CD4-positive, alpha-beta T cell treated with Interferon gamma for 1 hour (primary cell): ENCODE measurements at regions not wholly inside any gene's neighbourhood (a gene's known extent, or its start where the extent isn't known, plus 50 kb on each side); places are given as distances from the start of the nearest gene placed in this dataset.

ENCODE experiments used
- DNase-seq: peaks from one replicate; pipeline ENCODE4 v3.0.0-alpha.2; 2020

DNA sequence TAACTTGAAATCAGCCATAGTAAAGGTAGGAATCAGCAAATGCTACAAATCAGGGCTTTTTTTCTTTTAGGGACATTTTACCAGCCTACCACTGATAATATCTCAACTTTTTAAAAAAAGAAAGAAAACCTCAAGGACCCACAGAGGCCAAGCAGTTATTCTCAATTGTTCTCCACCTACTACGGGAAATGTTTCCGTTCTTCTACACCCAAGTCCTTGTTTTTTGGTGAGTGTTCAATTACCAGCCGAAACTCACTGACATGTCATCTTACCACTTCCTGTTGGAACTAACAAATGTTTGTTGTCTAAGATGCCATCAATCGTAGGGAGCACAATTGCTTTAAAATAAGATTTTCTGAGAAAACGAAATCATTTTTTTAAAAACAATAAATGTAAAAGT is 50.2 kb upstream of the CDK1 start:
- no peak for DNase-seq

DNA sequence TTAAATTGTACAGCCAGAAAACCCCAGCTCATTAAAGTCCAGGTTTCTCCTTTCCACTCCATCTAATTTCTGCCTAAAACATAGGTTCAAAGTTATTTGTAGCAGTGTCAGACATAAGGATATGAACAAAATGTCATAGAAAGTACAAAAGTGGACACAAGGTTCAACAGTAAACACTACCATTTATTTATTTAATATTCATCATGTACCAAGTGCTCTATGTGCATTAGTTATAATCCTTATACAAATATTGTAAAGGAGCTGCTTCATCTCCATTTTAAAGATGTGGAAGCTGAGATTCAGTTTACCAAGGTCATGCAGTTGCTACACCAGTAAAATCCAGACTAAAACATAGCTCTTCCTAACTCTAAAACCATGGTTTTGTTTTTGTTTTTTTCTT is 52.0 kb upstream of the CDK1 start:
- no peak for DNase-seq

DNA sequence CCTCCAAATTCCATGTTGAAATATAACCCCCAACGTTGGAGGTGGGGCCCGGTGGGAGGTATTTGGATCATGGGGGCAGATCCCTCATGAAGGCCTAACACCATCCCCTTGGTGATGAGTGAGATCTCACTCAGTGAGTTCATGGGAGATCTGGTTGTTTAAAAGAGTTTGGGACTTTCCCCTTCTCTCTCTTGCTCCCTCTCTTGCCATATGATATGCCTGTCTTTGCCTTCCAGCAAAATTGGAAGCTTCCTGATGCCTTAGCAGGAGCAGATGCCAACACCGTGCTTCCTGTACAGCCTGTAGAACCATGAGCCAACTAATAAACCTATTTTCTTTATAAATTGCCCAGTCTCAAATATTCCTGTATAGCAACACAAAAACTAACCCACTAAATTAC is 55.7 kb upstream of the CDK1 start:
- DNase-seq: no peak

DNA sequence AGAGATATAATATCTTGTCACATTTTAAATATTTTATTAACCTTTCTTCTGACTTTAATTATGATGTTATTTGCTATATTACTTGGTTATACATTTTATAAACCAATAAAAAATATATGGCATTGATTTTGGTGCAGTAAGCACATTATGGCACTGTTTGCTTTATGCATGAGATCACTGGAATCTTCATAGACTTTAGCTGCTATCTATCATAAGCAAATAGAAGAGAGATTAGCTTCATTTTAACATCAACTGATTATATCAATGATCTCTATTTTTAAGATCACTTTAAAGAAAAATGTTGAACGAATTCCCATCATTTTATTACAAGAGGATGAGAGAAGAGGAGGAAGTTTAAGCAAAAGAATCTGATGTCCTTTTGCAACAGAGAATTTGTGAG is 58.6 kb upstream of the CDK1 start:
- DNase-seq: no peak

DNA sequence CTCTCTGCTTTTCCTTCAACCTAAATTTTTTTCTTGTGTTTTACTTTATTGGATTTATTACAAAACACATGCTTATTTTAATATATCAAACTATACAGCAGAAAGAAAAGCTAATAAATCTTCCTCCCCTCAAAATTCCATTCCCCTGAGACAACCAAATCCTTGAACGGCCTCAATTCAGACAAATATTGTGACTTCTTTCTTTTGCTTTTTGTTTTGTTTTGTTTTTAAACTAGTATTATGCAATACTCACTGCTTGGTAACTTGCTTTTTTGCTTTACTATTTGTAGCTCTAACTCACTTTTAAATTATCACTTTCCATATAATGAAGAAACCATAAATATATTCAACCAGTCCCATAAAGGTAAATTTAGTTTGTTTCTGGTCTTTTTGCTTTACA is 59.4 kb upstream of the CDK1 start:
- DNase-seq: no peak

- DNase-seq: no peak
Measured at GRCh38 chr10:60717852-60718251, 60.4 kb upstream of the CDK1 start.

- no peak for DNase-seq
Measured at GRCh38 chr10:60714233-60714632, 64.0 kb upstream of the CDK1 start.

DNA sequence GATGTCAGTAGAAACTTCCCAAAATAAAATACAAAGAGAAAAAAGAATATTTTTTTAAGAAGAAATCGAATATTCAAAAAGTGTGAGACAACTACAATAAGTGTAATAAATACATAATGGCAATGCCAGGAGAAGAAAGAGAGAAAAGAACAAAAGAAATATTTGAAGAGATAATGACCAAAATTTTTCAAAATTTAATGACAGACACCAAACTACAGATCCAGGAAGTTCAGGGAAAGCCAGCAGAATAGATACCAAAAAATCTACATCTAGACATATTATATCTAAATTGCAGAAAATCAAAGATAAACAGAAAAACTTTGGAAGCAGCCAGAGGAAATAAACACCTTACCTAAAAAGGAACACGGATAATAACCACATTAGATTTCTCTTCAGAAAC is 66.8 kb upstream of the CDK1 start:
- no peak for DNase-seq

DNA sequence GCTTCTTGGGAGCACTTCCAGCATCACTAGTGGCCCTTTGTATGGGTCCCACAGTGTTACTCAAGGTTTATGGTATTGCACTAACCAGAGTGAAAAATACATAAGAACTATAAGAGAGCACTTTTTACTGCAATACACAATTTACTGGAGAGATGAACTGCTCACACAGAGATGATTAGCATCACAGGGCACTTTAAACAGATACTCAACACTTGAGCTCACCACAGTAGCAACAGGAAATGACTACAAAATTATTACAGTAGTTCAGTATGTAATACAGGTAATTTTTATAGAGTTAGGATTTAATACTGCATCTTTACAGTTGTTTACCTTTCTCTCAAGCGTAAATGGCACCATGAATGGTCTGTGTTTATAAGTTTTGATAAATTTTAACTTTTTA is 68.2 kb upstream of the CDK1 start:
- DNase-seq: no peak

DNA sequence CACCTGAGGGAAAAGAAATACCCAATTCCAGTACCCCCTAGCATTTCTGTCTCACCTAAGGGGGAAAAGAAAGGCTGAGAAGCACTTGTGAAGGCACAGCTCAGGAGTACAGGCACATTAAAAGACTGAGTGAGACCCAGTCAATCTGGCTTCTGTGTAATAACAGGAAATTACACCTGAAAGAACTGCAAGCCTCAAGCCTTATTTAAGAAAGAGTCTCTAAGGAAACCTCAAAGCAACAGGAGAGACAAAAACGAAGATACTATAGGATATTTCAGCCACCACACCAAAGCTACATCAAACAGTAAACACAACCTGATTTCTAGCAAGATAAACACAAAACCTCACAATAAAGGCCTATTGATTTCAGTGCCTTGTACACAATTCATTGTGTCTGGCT is 69.6 kb upstream of the CDK1 start:
- no peak for DNase-seq

- no peak for DNase-seq
Measured at GRCh38 chr10:60707841-60708240, 70.4 kb upstream of the CDK1 start.

GRCh38 chr10:60706146-60706545 is 72.1 kb upstream of the CDK1 start:
- DNase-seq: no peak

GRCh38 chr10:60705376-60705775 is 72.9 kb upstream of the CDK1 start:
- DNase-seq: no peak

DNA sequence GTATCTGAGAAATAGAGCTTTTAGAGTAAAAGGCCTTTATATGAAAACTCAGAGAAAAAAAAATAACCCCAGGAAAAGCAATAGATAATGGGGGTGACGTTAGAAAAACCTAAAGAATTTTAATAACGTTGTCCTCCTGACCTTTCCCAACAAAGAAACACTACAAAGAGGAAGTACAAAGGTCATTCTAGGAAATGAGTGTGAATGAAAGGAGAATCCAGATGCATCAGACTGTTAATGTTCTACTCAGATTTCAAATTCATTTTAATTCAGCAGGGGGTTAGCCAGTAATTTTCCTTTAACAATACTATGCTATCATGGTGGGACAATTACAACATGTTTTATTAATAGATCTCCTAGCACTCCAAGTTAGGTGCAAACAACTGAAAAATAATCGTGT is 73.8 kb upstream of the CDK1 start:
- DNase-seq: no peak

GRCh38 chr10:60703266-60704041 is 74.8 kb upstream of the CDK1 start:
- DNase-seq: no peak

DNA sequence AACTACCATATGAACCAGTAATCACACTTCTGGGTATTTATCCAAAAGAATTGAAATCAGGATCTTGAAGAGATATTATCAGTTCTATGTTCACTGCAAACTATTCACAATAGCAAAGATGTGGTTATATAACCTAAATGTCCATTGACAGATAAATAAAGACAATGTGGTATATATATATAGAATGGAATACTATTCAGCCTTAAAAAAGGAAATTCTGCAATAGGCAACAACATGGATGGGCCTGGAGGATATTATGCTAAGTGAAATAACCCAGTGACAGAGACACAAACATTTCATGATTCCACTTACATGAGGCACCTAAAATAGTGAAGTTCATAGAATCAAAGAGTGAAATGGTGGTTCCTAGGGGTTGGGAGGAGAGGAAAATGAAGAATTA is 90.6 kb upstream of the CDK1 start:
- no peak for DNase-seq

DNA sequence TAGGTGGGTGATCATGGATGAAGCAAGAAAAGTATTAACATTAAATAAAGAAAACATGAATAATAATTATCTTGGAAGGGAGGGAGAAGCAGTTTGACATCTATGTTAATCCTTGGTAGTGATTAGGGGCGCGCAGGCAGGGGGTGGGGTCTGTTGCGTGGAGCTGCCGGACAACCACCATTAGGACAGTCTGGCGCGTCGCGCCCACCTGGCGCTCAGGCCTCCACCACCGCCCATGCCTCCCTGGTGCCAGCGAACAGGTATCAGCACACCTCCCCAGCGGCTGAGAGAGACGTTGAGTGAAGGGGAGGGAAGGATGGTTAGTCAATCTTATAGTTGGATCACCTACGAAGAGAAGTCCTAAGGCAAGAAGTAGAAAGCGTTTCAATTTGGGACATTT is 94.2 kb upstream of the CDK1 start:
- no peak for DNase-seq

DNA sequence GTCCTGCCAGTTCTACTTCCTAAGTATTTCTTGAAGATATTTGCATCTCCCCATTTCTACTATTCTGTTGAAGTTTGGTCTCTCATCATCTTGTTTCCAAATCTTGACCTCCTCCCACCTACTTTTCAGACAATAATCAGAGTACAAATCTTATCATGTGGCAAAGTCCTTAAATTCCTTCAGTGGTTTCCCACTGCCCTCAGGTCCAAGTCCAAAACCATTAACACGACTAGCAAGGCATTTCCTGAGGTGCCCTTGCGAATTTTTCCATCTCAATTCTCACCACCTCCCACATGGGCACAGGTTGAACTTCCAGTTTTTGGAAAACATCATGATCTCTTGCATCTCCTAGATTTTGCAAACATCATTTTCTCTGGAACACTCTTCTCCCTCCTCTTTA is 97.2 kb upstream of the CDK1 start:
- DNase-seq: no peak

GRCh38 chr10:60679388-60679990 is 98.8 kb upstream of the CDK1 start:
- DNase-seq: no peak

DNA sequence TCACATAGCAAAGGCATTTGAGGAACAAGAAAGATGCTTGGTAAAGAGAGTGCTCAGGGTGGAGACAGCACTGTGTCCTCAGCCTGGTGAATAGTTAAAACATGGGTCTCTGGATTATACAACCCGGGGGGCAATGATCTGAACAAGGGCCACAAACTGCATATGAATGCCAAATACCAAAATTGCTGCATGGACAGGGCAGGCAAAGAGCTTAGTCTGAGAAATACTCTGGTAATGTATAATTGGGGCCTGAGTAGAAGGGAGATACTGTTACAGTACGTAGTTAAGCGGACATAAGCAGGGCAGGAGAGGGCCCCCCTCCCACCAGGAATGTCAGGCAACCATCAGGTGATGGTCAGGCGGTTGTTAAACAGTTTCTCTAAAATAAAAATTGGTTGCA is 99.3 kb upstream of the CDK1 start:
- no peak for DNase-seq

DNA sequence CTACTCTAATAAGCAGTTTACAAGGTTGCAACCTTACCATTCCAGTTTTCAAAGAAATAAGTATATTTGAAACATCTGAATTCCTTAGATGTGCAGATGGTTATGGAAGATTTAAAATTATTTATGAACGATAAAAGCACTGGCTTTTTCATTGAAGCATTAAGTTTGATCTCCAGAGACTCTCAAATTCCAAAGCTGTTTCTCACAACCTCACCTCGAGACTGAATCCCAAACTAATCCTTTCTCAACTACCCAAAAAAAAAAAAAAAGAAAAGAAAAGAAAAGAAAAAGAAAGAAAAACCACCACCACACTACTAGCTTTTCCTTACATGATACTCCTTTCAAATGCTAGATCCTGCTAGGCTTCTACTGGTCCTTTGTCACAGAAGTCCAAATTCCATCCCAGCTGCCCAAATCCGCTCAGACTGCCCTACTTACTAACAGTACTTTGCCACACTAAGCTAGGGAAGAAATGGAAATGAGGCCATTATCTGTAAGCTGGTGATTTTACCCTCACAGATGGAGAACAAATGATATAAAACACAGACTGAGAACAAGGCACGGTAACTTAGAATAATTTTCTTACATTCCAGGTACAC is 100.6 kb upstream of the CDK1 start:
- no peak for DNase-seq

- no peak for DNase-seq
Measured at GRCh38 chr10:60675236-60675635, 103.0 kb upstream of the CDK1 start.

DNA sequence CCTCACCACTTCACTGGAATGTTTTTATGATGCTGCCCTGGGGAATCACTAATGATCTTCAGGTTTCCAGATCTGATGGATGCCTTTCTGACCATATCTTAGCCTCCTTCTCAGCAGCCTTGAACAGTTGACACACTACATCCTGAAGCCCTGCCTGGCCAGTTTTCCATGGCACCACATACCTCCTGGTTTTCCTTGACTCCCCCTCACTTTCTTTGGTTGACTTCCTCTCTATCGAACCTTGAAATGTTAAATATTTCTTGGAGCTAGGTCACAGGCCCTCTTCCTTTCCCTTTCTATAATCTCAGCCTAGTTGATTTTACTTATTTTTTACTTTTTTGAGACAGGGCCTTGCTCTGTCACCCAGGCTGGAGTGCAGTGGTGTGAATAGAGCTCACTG is 108.8 kb upstream of the CDK1 start:
- DNase-seq: no peak

- DNase-seq: peak; percentile 32
Measured at GRCh38 chr10:60666221-60666620, 112.1 kb upstream of the CDK1 start.

DNA sequence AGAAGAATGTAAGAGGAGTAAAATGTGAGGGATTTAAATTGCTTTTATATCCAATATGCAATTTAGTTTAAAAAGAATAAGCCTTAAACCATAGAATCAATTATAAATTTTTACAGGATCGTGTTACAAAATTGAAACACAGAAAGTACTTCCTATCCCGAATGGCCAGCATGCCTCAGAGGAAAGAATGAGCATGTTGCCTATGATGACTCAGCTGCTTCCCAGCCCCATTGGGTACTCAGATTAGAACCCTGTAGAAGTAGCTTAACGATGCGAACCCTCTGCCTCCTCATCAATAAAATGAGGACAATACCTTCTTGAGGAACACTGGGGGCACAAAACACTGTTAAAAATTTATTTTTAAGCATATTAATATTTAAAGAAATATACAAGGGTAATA is 113.4 kb upstream of the CDK1 start:
- no peak for DNase-seq
